HEK293 (cell line): ENCODE measurements at regions not wholly inside any gene's neighbourhood (a gene's known extent, or its start where the extent isn't known, plus 50 kb on each side); places are given as distances from the start of the nearest gene placed in this dataset.
"Not testable (repeated sequence)": the region's sequence is repeated elsewhere in the genome, so short reads cannot be mapped to it uniquely, and the experiment has no call there.

ENCODE experiments used
- CTCF ChIA-PET: fragments of 350-600 bp; formaldehyde crosslinking; extraction: SDS; loops from one replicate; lab custom pipeline; 2021; ENCODE audit warnings: antibody characterized with exemption; lab: Yijun Ruan, JAX
- POLR2A ChIA-PET: fragments of 300-600 bp; formaldehyde crosslinking; extraction: SDS; loops from one replicate; lab custom pipeline; 2020; ENCODE audit warnings: antibody characterized with exemption, inconsistent platforms; lab: Yijun Ruan, JAX
- H3K27ac ChIP-seq: fragments of 200-500 bp; sonication (Bioruptor generic); 2 replicates; pipeline ENCODE4 v1.5.1; 2014; ENCODE audit warnings: low read depth, low read length, control low read depth, inconsistent platforms; ENCODE audit errors: extremely low read depth
- H3K36me3 ChIP-seq, 2 experiments: fragments of 200-500 bp in 1 of 2; sonication (Bioruptor generic) in 1 of 2; 1 replicate in 1 of 2; 2 replicates in 1 of 2; pipeline ENCODE4 v1.5.1; 2014 to 2017; ENCODE audit warnings: inconsistent platforms in 2 of 2, low read length in 2 of 2; ENCODE audit not compliant: control insufficient read depth in 2 of 2, insufficient read depth in 1 of 2
- H3K4me1 ChIP-seq: fragments of 200-500 bp; sonication (Bioruptor generic); 2 replicates; pipeline ENCODE4 v1.5.1; 2014; ENCODE audit warnings: mild to moderate bottlenecking, low read length, inconsistent platforms; ENCODE audit not compliant: control insufficient read depth, insufficient read depth
- H3K4me3 ChIP-seq: 2 replicates; pipeline ENCODE4 v1.5.1; 2011; ENCODE audit warnings: low read depth, mild to moderate bottlenecking, control low read depth, low read length, moderate library complexity
- H3K9me3 ChIP-seq: fragments of 200-500 bp; sonication (Bioruptor generic); 2 replicates; pipeline ENCODE4 v1.5.1; 2014; ENCODE audit warnings: low read depth, low read length, inconsistent platforms; ENCODE audit not compliant: control insufficient read depth, insufficient read depth
- EGR2 ChIP-seq: fragments of 450-650 bp; formaldehyde crosslinking; IDR thresholded peaks from 2 replicates; pipeline ENCODE4 v1.5.1; 2016; ENCODE audit warnings: low read depth, missing biosample characterization, missing genetic modification characterization
- KLF8 ChIP-seq: fragments of 450-650 bp; formaldehyde crosslinking; IDR thresholded peaks from 2 replicates; pipeline ENCODE4 v1.5.1; 2016; ENCODE audit warnings: missing biosample characterization, missing genetic modification characterization
- SCRT1 ChIP-seq: fragments of 450-650 bp; formaldehyde crosslinking; IDR thresholded peaks from 2 replicates; pipeline ENCODE4 v1.5.1; 2016; ENCODE audit warnings: missing biosample characterization, missing genetic modification characterization, borderline replicate concordance
- SP7 ChIP-seq: fragments of 450-650 bp; formaldehyde crosslinking; IDR thresholded peaks from 2 replicates; pipeline ENCODE4 v1.5.1; 2016; ENCODE audit warnings: missing biosample characterization, missing genetic modification characterization
- WT1 ChIP-seq: fragments of 450-650 bp; formaldehyde crosslinking; IDR thresholded peaks from 2 replicates; pipeline ENCODE4 v1.5.1; 2016; ENCODE audit warnings: missing biosample characterization, missing genetic modification characterization
- ZFHX2 ChIP-seq: fragments of 450-650 bp; formaldehyde crosslinking; conservative IDR thresholded peaks from 2 replicates; pipeline ENCODE4 v1.5.1; 2016; ENCODE audit warnings: missing biosample characterization, missing genetic modification characterization
- ZFP41 ChIP-seq: fragments of 450-650 bp; formaldehyde crosslinking; IDR thresholded peaks from 2 replicates; pipeline ENCODE4 v1.5.1; 2016; ENCODE audit warnings: missing biosample characterization, missing genetic modification characterization, borderline replicate concordance
- ZNF112 ChIP-seq: fragments of 450-650 bp; formaldehyde crosslinking; IDR thresholded peaks from 2 replicates; pipeline ENCODE4 v1.5.0; 2017; ENCODE audit warnings: missing biosample characterization, missing genetic modification characterization
- ZNF132 ChIP-seq: fragments of 450-650 bp; formaldehyde crosslinking; IDR thresholded peaks from 2 replicates; pipeline ENCODE4 v1.5.1; 2017; ENCODE audit warnings: missing biosample characterization, missing genetic modification characterization, borderline replicate concordance
- ZNF184 ChIP-seq: fragments of 450-650 bp; IDR thresholded peaks from 2 replicates; pipeline ENCODE4 v1.5.1; 2018; ENCODE audit warnings: missing biosample characterization, mild to moderate bottlenecking, missing genetic modification characterization
- ZNF211 ChIP-seq: fragments of 450-650 bp; formaldehyde crosslinking; IDR thresholded peaks from 2 replicates; pipeline ENCODE4 v1.5.1; 2016; ENCODE audit warnings: low read depth, missing biosample characterization, missing genetic modification characterization
- ZNF248 ChIP-seq: fragments of 450-650 bp; formaldehyde crosslinking; IDR thresholded peaks from 2 replicates; pipeline ENCODE4 v1.5.1; 2017; ENCODE audit warnings: missing biosample characterization, missing genetic modification characterization
- ZNF274 ChIP-seq, 2 experiments: fragments of 200-500 bp in 1 of 2; fragments of 450-650 bp in 1 of 2; sonication (Bioruptor generic) in 1 of 2; formaldehyde crosslinking in 1 of 2; IDR thresholded peaks; 2 replicates each; pipeline versions ENCODE4 v1.5.1 to v1.6.1; 2014 to 2016; ENCODE audit warnings: borderline replicate concordance in 1 of 2, inconsistent platforms in 1 of 2, low read length in 1 of 2, missing biosample characterization in 1 of 2, missing genetic modification characterization in 1 of 2
- ZNF555 ChIP-seq: fragments of 450-650 bp; formaldehyde crosslinking; conservative IDR thresholded peaks from 2 replicates; pipeline ENCODE4 v1.5.1; 2017; ENCODE audit warnings: missing biosample characterization, mild to moderate bottlenecking, missing genetic modification characterization, inconsistent platforms
- ZNF585B ChIP-seq: fragments of 450-650 bp; formaldehyde crosslinking; IDR thresholded peaks from 2 replicates; pipeline ENCODE4 v1.5.1; 2016; ENCODE audit warnings: missing biosample characterization, missing genetic modification characterization
- ZNF768 ChIP-seq: fragments of 450-650 bp; formaldehyde crosslinking; IDR thresholded peaks from 2 replicates; pipeline ENCODE4 v1.5.1; 2018; ENCODE audit warnings: missing biosample characterization, mild to moderate bottlenecking, missing genetic modification characterization
- ZNF777 ChIP-seq: fragments of 450-650 bp; formaldehyde crosslinking; IDR thresholded peaks from 2 replicates; pipeline ENCODE4 v1.5.1; 2017; ENCODE audit warnings: missing biosample characterization, missing genetic modification characterization, borderline replicate concordance
- ZNF785 ChIP-seq: fragments of 450-650 bp; formaldehyde crosslinking; IDR thresholded peaks from 2 replicates; pipeline ENCODE4 v1.5.1; 2016; ENCODE audit warnings: missing biosample characterization, missing genetic modification characterization
- ZNF843 ChIP-seq: fragments of 450-650 bp; formaldehyde crosslinking; IDR thresholded peaks from 2 replicates; pipeline ENCODE4 v1.5.1; 2016; ENCODE audit warnings: missing biosample characterization, missing genetic modification characterization
- TF ChIP-seq, protein P1 (sequence below): fragments of 450-650 bp; formaldehyde crosslinking; IDR thresholded peaks from 2 replicates; pipeline ENCODE4 v1.5.1; 2016; ENCODE audit warnings: missing biosample characterization, missing genetic modification characterization
- TF ChIP-seq, protein P2 (sequence below): fragments of 450-650 bp; formaldehyde crosslinking; IDR thresholded peaks from 2 replicates; pipeline ENCODE4 v1.5.1; 2017; ENCODE audit warnings: missing biosample characterization, mild to moderate bottlenecking, missing genetic modification characterization, moderate library complexity

DNA sequence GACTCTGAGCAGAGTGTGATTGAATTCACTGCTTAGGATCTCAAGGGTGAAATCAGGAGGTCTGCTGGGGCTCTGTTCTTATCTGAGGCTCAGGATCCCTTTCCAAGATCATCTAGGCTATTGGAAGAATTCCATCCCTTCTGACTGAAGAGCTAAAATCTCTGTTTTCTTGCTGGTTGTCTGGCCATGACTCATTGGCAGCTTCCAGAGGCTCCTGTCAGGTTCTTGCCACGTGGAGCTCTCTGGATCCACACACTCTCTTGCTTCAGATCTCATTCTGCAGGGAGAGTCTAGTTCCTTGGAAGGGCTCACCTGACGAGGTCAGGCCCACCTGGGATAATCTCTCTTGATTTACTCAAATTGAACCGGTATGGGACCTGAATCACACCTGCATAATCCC is 930.7 kb downstream of the CDH8 start (continued):
- no peak for TF ChIP-seq ZNF777
- TF ChIP-seq ZNF768 = no peak
- no peak for TF ChIP-seq WT1
- TF ChIP-seq, protein P1, sequence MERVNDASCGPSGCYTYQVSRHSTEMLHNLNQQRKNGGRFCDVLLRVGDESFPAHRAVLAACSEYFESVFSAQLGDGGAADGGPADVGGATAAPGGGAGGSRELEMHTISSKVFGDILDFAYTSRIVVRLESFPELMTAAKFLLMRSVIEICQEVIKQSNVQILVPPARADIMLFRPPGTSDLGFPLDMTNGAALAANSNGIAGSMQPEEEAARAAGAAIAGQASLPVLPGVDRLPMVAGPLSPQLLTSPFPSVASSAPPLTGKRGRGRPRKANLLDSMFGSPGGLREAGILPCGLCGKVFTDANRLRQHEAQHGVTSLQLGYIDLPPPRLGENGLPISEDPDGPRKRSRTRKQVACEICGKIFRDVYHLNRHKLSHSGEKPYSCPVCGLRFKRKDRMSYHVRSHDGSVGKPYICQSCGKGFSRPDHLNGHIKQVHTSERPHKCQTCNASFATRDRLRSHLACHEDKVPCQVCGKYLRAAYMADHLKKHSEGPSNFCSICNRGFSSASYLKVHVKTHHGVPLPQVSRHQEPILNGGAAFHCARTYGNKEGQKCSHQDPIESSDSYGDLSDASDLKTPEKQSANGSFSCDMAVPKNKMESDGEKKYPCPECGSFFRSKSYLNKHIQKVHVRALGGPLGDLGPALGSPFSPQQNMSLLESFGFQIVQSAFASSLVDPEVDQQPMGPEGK = no peak
- TF ChIP-seq ZNF585B (tag by site-specific recombination) = no peak
- TF ChIP-seq SP7 (tag by site-specific recombination) = no peak
- no peak for TF ChIP-seq ZNF184 (tag by site-specific recombination)
- TF ChIP-seq ZNF785 (tag by site-specific recombination) = no peak

DNA sequence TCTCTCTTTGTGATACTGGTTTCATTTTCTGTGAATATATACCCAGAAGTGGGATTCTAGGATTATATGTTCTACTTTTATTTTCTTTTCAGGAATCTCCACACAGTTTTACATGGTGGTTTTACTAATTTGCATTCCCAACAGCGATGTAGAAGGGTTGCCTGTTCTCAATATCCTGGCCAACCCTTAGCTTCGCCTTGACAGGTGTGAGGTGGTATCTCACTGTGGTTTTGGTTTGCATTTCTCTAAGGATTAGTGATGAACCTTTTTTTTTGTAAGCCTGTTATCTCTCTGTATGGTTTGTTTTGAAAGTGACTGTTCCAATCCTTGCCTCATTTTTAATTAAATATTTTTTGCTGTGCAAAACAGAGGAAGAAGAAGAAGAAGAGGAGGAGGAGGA is 937.7 kb downstream of the CDH8 start:
- POLR2A ChIA-PET = no interaction called here

DNA sequence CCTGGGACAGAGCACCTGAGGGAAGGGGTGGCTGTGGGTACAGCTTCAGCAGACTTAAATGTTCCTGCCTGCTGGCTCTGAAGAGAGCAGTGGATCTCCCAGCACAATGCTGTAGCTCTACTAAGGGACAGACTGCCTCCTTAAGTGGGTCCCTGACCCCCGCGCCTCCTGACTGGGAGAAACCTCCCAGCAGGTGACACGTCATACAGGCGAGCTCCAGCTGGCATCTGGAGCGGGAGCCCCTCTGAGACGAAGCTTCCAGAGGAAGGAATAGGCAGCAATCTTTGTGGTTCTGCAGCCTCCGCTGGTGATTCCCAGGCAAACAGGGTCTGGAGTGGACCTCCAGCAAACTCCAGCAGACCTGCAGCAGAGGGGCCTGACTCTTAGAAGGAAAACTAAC is 944.9 kb downstream of the CDH8 start:
- CTCF ChIA-PET, H3K27ac ChIP-seq, H3K36me3 ChIP-seq, H3K4me3 ChIP-seq, H3K4me1 ChIP-seq, POLR2A ChIA-PET, H3K9me3 ChIP-seq: not testable (repeated sequence)

More for the DNA sequence above, 937.7 kb downstream of the CDH8 start:
- H3K27ac ChIP-seq = no peak overlapping the region
- H3K4me3 ChIP-seq = no peak overlapping the region
- H3K4me1 ChIP-seq = no peaks in the 10 kb centered on the region
- H3K36me3 ChIP-seq = no peaks in the 10 kb centered on the region
- TF ChIP-seq ZNF112 (tag by site-specific recombination) (no peak), ZNF555 (tag by site-specific recombination) (no peak), SCRT1 (tag by site-specific recombination) (no peak), ZNF248 (tag by site-specific recombination) (no peak), ZFHX2 (tag by site-specific recombination) (no peak), KLF8 (tag by site-specific recombination) (no peak), ZNF211 (no peak), EGR2 (no peak), ZFP41 (no peak), ZNF274 (IDR thresholded peaks at IDR 0.05; ENCODE audit: low read length) (no peak), ZNF274 (tag by site-specific recombination; IDR thresholded peaks at IDR 0.05; ENCODE audit: borderline replicate concordance) (no peak), ZNF132 (tag by site-specific recombination) (no peak), ZNF768 (no peak), ZNF843 (tag by site-specific recombination) (no peak)
- TF ChIP-seq, protein P2, sequence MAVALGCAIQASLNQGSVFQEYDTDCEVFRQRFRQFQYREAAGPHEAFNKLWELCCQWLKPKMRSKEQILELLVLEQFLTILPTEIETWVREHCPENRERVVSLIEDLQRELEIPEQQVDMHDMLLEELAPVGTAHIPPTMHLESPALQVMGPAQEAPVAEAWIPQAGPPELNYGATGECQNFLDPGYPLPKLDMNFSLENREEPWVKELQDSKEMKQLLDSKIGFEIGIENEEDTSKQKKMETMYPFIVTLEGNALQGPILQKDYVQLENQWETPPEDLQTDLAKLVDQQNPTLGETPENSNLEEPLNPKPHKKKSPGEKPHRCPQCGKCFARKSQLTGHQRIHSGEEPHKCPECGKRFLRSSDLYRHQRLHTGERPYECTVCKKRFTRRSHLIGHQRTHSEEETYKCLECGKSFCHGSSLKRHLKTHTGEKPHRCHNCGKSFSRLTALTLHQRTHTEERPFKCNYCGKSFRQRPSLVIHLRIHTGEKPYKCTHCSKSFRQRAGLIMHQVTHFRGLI (tag by site-specific recombination) = no peak
- no peaks in the 10 kb centered on the region for H3K9me3 ChIP-seq
- CTCF ChIA-PET = no interaction called here
